HepG2 (cell line): ENCODE measurements at regions not wholly inside any gene's neighbourhood (a gene's known extent, or its start where the extent isn't known, plus 50 kb on each side); places are given as distances from the start of the nearest gene placed in this dataset.

Experiments
- ELF3 ChIP-seq: IDR thresholded peaks from 2 replicates; pipeline ENCODE4 v1.6.1; 2016; ENCODE audit warnings: missing genetic modification reagents, missing compliant biosample characterization
- ERF ChIP-seq: IDR thresholded peaks from 2 replicates; pipeline ENCODE4 v1.6.1; 2018; ENCODE audit warnings: missing biosample characterization, missing genetic modification reagents
- FOXC1 ChIP-seq: sonication (generic); formaldehyde crosslinking; IDR thresholded peaks from 2 replicates; pipeline ENCODE4 v1.8.0; 2022; ENCODE audit warnings: mild to moderate bottlenecking, missing genetic modification reagents, borderline replicate concordance
- FOXP1 ChIP-seq, 2 experiments: fragments of 450-650 bp in 1 of 2; IDR thresholded peaks; 2 replicates each; pipeline ENCODE4 v1.6.1; 2017 to 2018; ENCODE audit warnings: antibody characterized with exemption in 1 of 2
- GATAD1 ChIP-seq: IDR thresholded peaks from 2 replicates; pipeline ENCODE4 v1.6.1; 2016; ENCODE audit warnings: missing genetic modification reagents, missing compliant biosample characterization
- HIC2 ChIP-seq: sonication (generic); formaldehyde crosslinking; IDR thresholded peaks from 2 replicates; pipeline ENCODE4 v1.9.0; 2022; ENCODE audit warnings: low read depth, missing genetic modification reagents
- MEIS2 ChIP-seq: sonication (generic); formaldehyde crosslinking; IDR thresholded peaks from 2 replicates; pipeline ENCODE4 v1.9.0; 2021; ENCODE audit warnings: mild to moderate bottlenecking, missing genetic modification reagents
- PAF1 ChIP-seq: IDR thresholded peaks from 2 replicates; pipeline ENCODE4 v1.6.1; 2016; ENCODE audit warnings: missing genetic modification reagents, missing compliant biosample characterization
- PBX2 ChIP-seq: IDR thresholded peaks from 2 replicates; pipeline ENCODE4 v1.6.1; 2016; ENCODE audit warnings: control low read depth
- PHF21A ChIP-seq: sonication (generic); formaldehyde crosslinking; IDR thresholded peaks from 2 replicates; pipeline ENCODE4 v1.5.0; 2020; ENCODE audit warnings: mild to moderate bottlenecking, missing genetic modification reagents
- SIX1 ChIP-seq: sonication (generic); formaldehyde crosslinking; IDR thresholded peaks from 2 replicates; pipeline ENCODE4 v1.4.0; 2020; ENCODE audit warnings: missing genetic modification reagents, borderline replicate concordance
- SIX4 ChIP-seq: sonication (generic); formaldehyde crosslinking; IDR thresholded peaks from 2 replicates; pipeline ENCODE4 v1.4.0; 2020; ENCODE audit warnings: missing genetic modification reagents
- ZNF136 ChIP-seq: sonication (generic); formaldehyde crosslinking; IDR thresholded peaks from 2 replicates; pipeline ENCODE4 v1.8.1; 2022; ENCODE audit warnings: low read depth, mild to moderate bottlenecking, moderate library complexity, missing genetic modification reagents
- ZNF24 ChIP-seq: fragments of 450-650 bp; IDR thresholded peaks from 2 replicates; pipeline ENCODE4 v1.6.1; 2017; ENCODE audit warnings: antibody characterized with exemption, mild to moderate bottlenecking
- ZNF264 ChIP-seq: sonication (generic); formaldehyde crosslinking; IDR thresholded peaks from 2 replicates; pipeline ENCODE4 v1.4.0; 2020; ENCODE audit warnings: missing genetic modification reagents
- ZNF605 ChIP-seq: sonication (generic); formaldehyde crosslinking; IDR thresholded peaks from 2 replicates; pipeline ENCODE4 v1.8.0; 2022; ENCODE audit warnings: mild to moderate bottlenecking, missing genetic modification reagents
- ZNF761 ChIP-seq: sonication (generic); formaldehyde crosslinking; conservative IDR thresholded peaks from 2 replicates; pipeline ENCODE4 v1.4.0; 2020; ENCODE audit warnings: mild to moderate bottlenecking, missing genetic modification reagents
- ZNF883 ChIP-seq: sonication (generic); formaldehyde crosslinking; IDR thresholded peaks from 2 replicates; pipeline ENCODE4 v1.5.1; 2020; ENCODE audit warnings: mild to moderate bottlenecking, missing genetic modification reagents; ENCODE audit errors: not compliant biosample characterization
- TF ChIP-seq, protein P1 (sequence below): IDR thresholded peaks from 2 replicates; pipeline ENCODE4 v1.6.1; 2016; ENCODE audit warnings: mild to moderate bottlenecking
- TF ChIP-seq, protein P2 (sequence below): sonication (generic); formaldehyde crosslinking; IDR thresholded peaks from 2 replicates; pipeline ENCODE4 v1.5.1; 2020; ENCODE audit warnings: mild to moderate bottlenecking, missing genetic modification reagents, moderate library complexity

GRCh38 chr2:62642429-62643099 is 62.9 kb upstream of the EHBP1 start (continued):
- TF ChIP-seq SIX4 (CRISPR knock-in tag) (0 out of 2 replicates have a peak, but pooled peaks have one; percentile 69), ZNF883 (CRISPR knock-in tag) (no peak), SIX1 (CRISPR knock-in tag) (peak; percentile 85; the same call in 1 of the 2 replicates), MEIS2 (peak; percentile 94), GATAD1 (peak; percentile 53; the same call in 1 of the 2 replicates), PHF21A (CRISPR knock-in tag) (peak; percentile 96; the same call in 1 of the 2 replicates), FOXP1 (IDR thresholded peaks at IDR 0.05) (0 out of 2 replicates have a peak, but pooled peaks have one; percentile 39), FOXP1 (CRISPR knock-in tag; IDR thresholded peaks at IDR 0.05) (no peak; the same call in 1 of the 2 replicates), PBX2 (0 out of 2 replicates have a peak, but pooled peaks have one; percentile 29), ERF (CRISPR knock-in tag) (peak; percentile 98), HIC2 (CRISPR knock-in tag) (peak; percentile 36; the same call in 1 of the 2 replicates), ZNF264 (peak; percentile 94), PAF1 (CRISPR knock-in tag) (no peak), ZNF605 (CRISPR knock-in tag) (peak; percentile 48; the same call in 1 of the 2 replicates), ZNF136 (CRISPR knock-in tag) (0 out of 2 replicates have a peak, but pooled peaks have one; percentile 90), ZNF24 (no peak), ELF3 (CRISPR knock-in tag) (peak; percentile 97), ZNF761 (CRISPR knock-in tag) (peak; percentile 66), FOXC1 (CRISPR knock-in tag) (no peak)
- TF ChIP-seq, protein P1, sequence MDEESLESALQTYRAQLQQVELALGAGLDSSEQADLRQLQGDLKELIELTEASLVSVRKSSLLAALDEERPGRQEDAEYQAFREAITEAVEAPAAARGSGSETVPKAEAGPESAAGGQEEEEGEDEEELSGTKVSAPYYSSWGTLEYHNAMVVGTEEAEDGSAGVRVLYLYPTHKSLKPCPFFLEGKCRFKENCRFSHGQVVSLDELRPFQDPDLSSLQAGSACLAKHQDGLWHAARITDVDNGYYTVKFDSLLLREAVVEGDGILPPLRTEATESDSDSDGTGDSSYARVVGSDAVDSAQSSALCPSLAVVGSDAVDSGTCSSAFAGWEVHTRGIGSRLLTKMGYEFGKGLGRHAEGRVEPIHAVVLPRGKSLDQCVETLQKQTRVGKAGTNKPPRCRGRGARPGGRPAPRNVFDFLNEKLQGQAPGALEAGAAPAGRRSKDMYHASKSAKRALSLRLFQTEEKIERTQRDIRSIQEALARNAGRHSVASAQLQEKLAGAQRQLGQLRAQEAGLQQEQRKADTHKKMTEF (CRISPR knock-in tag): peak; percentile 90
- TF ChIP-seq, protein P2, sequence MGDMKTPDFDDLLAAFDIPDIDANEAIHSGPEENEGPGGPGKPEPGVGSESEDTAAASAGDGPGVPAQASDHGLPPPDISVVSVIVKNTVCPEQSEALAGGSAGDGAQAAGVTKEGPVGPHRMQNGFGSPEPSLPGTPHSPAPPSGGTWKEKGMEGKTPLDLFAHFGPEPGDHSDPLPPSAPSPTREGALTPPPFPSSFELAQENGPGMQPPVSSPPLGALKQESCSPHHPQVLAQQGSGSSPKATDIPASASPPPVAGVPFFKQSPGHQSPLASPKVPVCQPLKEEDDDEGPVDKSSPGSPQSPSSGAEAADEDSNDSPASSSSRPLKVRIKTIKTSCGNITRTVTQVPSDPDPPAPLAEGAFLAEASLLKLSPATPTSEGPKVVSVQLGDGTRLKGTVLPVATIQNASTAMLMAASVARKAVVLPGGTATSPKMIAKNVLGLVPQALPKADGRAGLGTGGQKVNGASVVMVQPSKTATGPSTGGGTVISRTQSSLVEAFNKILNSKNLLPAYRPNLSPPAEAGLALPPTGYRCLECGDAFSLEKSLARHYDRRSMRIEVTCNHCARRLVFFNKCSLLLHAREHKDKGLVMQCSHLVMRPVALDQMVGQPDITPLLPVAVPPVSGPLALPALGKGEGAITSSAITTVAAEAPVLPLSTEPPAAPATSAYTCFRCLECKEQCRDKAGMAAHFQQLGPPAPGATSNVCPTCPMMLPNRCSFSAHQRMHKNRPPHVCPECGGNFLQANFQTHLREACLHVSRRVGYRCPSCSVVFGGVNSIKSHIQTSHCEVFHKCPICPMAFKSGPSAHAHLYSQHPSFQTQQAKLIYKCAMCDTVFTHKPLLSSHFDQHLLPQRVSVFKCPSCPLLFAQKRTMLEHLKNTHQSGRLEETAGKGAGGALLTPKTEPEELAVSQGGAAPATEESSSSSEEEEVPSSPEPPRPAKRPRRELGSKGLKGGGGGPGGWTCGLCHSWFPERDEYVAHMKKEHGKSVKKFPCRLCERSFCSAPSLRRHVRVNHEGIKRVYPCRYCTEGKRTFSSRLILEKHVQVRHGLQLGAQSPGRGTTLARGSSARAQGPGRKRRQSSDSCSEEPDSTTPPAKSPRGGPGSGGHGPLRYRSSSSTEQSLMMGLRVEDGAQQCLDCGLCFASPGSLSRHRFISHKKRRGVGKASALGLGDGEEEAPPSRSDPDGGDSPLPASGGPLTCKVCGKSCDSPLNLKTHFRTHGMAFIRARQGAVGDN (CRISPR knock-in tag): no peak
